Neural crest cell (in vitro differentiated cells): ENCODE measurements at regions not wholly inside any gene's neighbourhood (a gene's known extent, or its start where the extent isn't known, plus 50 kb on each side); places are given as distances from the start of the nearest gene placed in this dataset.
A peak's percentile ranks its signal among the peaks of the same experiment; 100 is the strongest.

Experiments
- DNase-seq: peaks from one replicate; pipeline ENCODE4 v3.0.0; 2021; ENCODE audit warnings: low read depth, mixed read lengths, low spot score
- H3K27ac Mint-ChIP-seq: one replicate; pipeline ENCODE4 v1.8.0; 2021; ENCODE audit warnings: mild to moderate bottlenecking, mixed read lengths; ENCODE audit not compliant: unreplicated experiment
- H3K27me3 Mint-ChIP-seq: 2 replicates; pipeline ENCODE4 v1.8.0; 2021; ENCODE audit warnings: low read depth, mild to moderate bottlenecking, mixed read lengths
- H3K36me3 Mint-ChIP-seq: 2 replicates; pipeline ENCODE4 v1.8.0; 2021; ENCODE audit warnings: low read depth, mild to moderate bottlenecking, mixed read lengths
- H3K4me1 Mint-ChIP-seq: 2 replicates; pipeline ENCODE4 v1.8.0; 2021; ENCODE audit warnings: mixed read lengths
- H3K4me3 Mint-ChIP-seq: one replicate; pipeline ENCODE4 v1.8.0; 2021; ENCODE audit warnings: mild to moderate bottlenecking, mixed read lengths
- H3K9me3 Mint-ChIP-seq: 2 replicates; pipeline ENCODE4 v1.8.0; 2021; ENCODE audit warnings: mixed read lengths
- CTCF ChIP-seq: fragments of 200-600 bp; sonication (generic); conservative IDR thresholded peaks from 2 replicates; pipeline ENCODE4 v1.5.0; 2021; ENCODE audit warnings: antibody characterized with exemption, mild to moderate bottlenecking

- Mint-ChIP-seq H3K27me3 (no peaks in the 10 kb centered on the region), H3K9me3 (peaks cover 9% of the 10 kb centered on the region), H3K36me3 (peaks cover 43% of the 10 kb centered on the region), H3K27ac (no peak overlapping the region), H3K4me3 (no peak overlapping the region), H3K4me1 (no peaks in the 10 kb centered on the region)
- no peak for TF ChIP-seq CTCF
- no peak for DNase-seq
Measured at GRCh38 chrX:115946059-115946458, 224.5 kb upstream of the AGTR2 start.

- no peak for DNase-seq
- Mint-ChIP-seq H3K27ac (no peak overlapping the region), H3K4me3 (no peak overlapping the region), H3K4me1 (no peaks in the 10 kb centered on the region), H3K27me3 (no peaks in the 10 kb centered on the region), H3K36me3 (peaks cover 33% of the 10 kb centered on the region), H3K9me3 (peaks cover 11% of the 10 kb centered on the region)
- no peak for TF ChIP-seq CTCF
Measured at GRCh38 chrX:115948018-115948923, 222.3 kb upstream of the AGTR2 start.

- Mint-ChIP-seq H3K36me3 (peaks cover 31% of the 10 kb centered on the region), H3K27ac (no peak overlapping the region), H3K4me1 (no peaks in the 10 kb centered on the region), H3K27me3 (no peaks in the 10 kb centered on the region), H3K4me3 (no peak overlapping the region), H3K9me3 (peaks cover 11% of the 10 kb centered on the region)
- no peak for TF ChIP-seq CTCF
- no peak for DNase-seq
Measured at GRCh38 chrX:115949900-115950822, 220.4 kb upstream of the AGTR2 start.

GRCh38 chrX:115952417-115953092 is 218.0 kb upstream of the AGTR2 start:
- Mint-ChIP-seq H3K9me3 (peaks cover 8% of the 10 kb centered on the region), H3K36me3 (peaks cover 19% of the 10 kb centered on the region), H3K27ac (no peak overlapping the region), H3K4me1 (no peaks in the 10 kb centered on the region), H3K27me3 (no peaks in the 10 kb centered on the region), H3K4me3 (no peak overlapping the region)
- no peak for TF ChIP-seq CTCF
- no peak for DNase-seq

- peaks cover 10% of the 10 kb centered on the region for H3K36me3 Mint-ChIP-seq
- no peak overlapping the region for H3K27ac Mint-ChIP-seq
- no peak for DNase-seq
- H3K9me3 Mint-ChIP-seq, result peaks cover 3% of the 10 kb centered on the region
- H3K4me1 Mint-ChIP-seq, result no peaks in the 10 kb centered on the region
- H3K27me3 Mint-ChIP-seq, result no peaks in the 10 kb centered on the region
- peak; percentile 24 for TF ChIP-seq CTCF
- H3K4me3 Mint-ChIP-seq, result no peak overlapping the region
Measured at GRCh38 chrX:115957862-115958490, 212.6 kb upstream of the AGTR2 start.
